HG02943 (cell line): ENCODE measurements at regions not wholly inside any gene's neighbourhood (a gene's known extent, or its start where the extent isn't known, plus 50 kb on each side); places are given as distances from the start of the nearest gene placed in this dataset.
"Not testable (repeated sequence)": the region's sequence is repeated elsewhere in the genome, so short reads cannot be mapped to it uniquely, and the experiment has no call there.

Experiments
- ATAC-seq: cut with Tn5 transposase; IDR thresholded peaks from one replicate; pipeline ENCODE4 v1.9.1; 2021; ENCODE audit warnings: mild to moderate bottlenecking, low read depth, moderate library complexity; ENCODE audit not compliant: unreplicated experiment

DNA sequence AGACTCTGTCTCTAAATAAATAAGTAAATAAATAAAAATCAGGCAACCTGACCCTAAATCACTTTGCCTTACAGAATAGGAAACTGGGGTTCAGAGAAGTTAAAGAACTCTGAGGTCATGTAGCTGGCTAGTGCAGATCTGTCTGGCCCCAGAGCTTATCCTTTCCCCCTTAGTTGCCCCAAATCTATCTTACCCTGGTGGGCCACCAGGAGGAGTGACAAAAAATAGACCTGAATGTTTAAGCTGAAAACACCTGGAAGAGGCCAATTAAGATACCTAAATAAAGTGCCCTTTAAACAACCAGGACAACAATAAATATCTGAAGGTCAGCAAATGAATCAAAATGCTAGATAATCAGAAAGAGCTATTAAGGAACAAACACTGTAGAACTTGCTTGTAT is 59.7 kb downstream of the TEX35 start:
- no peak for ATAC-seq

DNA sequence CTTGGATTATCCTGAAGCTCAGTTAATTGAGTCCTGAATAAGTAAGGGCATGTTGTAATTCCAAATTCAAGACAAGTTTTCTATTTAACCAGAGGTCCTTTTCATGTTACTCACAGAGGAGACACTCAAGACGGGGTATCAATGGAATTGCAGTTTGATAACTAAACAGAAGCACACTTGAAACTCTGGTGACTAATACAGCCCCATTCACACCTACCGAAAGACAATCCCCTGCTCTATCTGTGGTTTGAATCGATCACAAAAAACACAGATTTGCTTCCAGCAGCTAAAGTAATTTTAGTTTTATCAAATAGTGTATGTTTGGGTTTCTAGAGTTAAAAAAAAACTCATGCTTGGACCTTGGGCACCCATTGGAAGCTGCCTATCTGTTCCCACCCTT is 60.4 kb downstream of the TEX35 start:
- ATAC-seq, result no peak

GRCh38 chr1:178574345-178574744 is 61.4 kb downstream of the TEX35 start:
- no peak for ATAC-seq

DNA sequence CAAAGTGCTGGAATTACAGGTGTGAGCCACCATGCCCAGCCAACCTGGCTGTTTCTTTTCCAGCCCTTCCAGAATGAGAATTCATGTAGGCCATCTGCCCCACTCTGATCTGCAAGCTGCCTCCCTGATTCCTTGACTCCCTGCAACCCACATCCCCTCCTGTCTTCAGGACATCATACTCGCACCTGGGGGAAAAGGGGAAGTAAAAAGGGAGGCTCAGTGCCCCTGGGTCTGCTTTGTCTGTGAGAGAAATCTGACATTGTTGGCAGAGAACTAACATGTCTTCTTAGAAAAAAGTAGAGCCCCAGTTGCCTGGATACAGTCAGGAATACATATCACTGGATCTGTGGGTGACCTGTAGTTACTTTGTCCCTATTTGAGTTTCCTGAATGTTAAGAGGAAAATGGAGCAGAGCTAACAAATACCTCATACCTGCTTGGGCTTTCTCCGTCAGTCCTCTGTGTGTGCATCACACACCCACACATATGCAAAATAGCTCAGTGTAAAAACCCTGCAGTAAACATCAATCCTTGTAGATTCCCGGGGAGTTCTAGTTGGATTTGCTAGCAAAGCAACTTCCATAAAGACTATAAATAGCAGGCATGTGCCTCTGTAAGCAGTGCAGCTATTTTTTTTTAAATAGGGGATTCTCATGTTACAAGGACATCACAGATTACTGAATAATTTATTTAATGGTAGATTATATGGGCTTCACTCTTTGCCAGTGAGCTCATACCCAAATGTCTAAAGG is 62.9 kb downstream of the TEX35 start:
- no peak for ATAC-seq

GRCh38 chr1:178576841-178577240 is 63.9 kb downstream of the TEX35 start:
- ATAC-seq, result no peak

DNA sequence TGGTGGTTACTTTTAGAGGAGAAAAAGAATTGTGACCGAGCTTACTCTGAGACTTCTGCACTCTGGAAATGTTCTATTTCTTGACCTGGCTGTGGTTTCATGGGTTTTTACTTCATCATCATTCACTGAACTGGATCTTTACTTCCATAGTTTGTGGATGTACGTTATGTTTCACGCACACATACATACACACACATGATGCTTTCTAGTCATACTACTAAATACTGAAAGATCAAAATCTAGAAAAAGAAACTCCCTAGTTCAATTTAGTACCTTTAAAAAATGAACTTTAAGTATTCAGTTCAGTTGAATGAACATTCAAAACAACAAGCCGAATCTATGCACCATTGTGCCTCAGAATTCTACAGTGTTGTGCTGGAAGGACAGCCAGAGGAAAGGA is 65.0 kb downstream of the TEX35 start:
- no peak for ATAC-seq

GRCh38 chr1:178578541-178578940 is 65.6 kb downstream of the TEX35 start:
- no peak for ATAC-seq

GRCh38 chr1:178579095-178579494 is 66.2 kb downstream of the TEX35 start:
- ATAC-seq, result no peak

- ATAC-seq, result peak; percentile 50
Measured at GRCh38 chr1:178579562-178579961, 66.7 kb downstream of the TEX35 start.

- ATAC-seq, result no peak
Measured at GRCh38 chr1:178580096-178580495, 67.2 kb downstream of the TEX35 start.

DNA sequence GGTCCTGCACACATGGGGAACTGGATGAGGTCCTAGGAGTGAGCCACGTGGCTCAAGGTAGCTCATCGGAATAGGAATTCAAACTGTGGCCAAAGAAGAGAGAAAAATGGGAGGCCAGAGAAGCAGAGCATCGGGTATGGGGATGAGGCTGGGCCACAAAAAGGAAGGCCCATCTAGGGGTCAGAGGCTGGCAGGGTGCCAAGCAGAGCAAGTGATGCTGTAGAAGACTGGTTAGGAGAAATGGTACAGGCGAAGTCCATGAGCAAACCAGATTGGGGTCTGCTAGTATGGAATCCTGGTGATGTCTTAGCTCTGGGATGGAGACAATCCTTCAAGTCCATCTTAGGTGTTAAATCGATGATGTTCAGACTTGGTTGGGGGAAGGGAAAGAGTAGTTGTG is 68.0 kb downstream of the TEX35 start:
- peak; percentile 1 for ATAC-seq

DNA sequence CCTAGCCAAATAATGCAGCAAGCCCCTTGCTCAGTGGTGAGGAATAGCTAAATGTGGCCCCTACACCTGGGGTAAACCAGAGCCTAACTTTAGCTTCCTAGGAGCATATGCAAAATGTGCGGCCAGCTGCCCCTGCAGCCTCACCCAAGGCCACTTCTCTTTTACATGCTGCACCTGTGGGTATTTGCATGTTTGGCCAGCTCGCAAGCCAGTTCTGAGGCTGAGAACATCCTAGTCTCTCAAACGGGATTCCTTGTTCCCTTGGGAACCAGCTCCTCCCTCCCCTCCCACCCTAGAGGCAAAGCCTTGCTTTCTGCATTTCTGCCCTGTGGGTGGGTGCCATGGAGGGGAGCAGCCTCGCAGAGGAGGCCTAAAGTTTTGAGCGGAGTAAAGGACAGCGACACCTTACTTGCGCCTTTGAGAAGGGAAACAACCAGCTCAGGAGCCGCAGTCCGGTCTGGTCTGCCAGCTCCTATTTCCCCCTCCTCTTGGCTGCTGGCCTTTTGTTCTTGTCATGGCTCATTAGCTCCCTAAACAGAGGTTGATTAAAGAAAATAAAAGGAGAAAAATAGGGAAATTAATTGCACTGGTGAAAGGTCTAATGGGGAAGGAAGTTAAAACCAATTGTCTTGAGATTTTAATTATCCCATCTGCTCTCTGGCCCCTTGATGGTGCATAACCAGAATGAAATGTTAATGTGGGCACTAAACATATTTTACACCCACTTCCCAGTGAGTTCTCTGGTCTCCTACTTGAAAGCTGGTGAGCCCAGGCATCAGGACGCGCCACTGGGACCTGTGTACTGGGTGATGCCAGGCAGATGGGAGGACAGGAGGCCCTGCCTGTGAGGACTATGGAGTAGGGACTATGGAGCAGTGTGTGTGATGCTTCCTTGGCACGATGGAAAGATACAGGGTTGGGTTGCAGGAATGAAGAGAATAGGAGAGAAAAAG is 68.7 kb downstream of the TEX35 start:
- peak; percentile 78 for ATAC-seq

- ATAC-seq, result no peak
Measured at GRCh38 chr1:178587096-178587495, 74.2 kb downstream of the TEX35 start.

DNA sequence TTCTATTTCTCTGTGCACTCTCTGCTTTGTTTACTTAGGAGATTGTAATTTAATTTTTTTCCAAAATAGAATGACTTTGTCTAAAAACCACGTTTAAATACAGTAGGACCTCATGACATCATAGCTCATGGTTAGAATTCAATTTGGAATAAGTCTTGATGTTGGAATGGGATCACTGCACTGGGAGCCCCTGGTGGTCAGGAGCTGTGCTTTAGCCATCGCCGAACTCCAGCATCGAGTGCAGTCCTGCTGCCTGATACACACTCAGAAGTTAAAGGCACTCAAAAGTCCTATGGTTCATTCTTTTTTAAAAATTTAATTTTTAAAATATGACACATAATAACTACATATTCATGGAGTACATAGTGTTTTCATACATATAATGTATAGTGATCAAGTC is 75.1 kb downstream of the TEX35 start:
- no peak for ATAC-seq

DNA sequence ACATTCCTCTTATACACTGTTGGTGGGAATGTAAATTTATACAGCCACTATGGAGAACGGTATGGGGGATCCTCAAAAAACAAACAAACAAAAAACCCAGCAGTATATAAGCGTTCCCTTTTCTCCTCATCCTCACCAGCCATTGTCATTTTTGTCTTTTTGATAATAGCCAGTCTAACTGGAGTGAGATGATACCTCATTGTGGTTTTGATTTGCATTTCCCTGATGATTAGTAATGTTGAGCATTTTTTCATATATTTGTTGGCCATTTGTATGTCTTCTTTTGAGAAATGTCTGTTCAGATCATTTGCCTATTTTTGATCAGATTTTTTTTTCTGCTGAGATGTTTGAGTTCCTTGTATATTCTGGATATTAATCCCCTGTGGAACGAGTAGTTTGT is 76.1 kb downstream of the TEX35 start:
- not testable (repeated sequence) for ATAC-seq

DNA sequence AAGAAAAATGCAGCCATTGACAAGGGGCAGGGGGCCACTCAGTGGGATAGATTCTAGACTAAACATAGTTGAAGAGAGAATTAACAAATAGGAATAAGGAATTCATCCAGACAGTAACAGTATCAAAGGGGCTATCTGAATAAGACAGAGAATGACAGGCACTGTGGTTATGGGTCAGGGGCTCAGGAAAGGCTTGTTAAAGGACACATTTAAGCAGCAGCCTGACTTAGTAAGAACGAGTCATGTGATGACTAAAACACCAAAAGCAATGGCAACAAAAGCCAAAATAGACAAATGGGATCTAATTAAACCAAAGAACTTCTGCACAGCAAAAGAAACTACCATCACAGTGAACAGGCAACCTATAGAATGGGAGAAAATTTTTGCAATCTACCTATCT is 78.9 kb downstream of the TEX35 start:
- not testable (repeated sequence) for ATAC-seq

- no peak for ATAC-seq
Measured at GRCh38 chr1:178593515-178593914, 80.6 kb downstream of the TEX35 start.

GRCh38 chr1:178594133-178594532 is 81.2 kb downstream of the TEX35 start:
- ATAC-seq, result no peak

- no peak for ATAC-seq
Measured at GRCh38 chr1:178595491-178595890, 82.6 kb downstream of the TEX35 start.

GRCh38 chr1:178599087-178599486 is 86.2 kb downstream of the TEX35 start:
- ATAC-seq, result no peak

DNA sequence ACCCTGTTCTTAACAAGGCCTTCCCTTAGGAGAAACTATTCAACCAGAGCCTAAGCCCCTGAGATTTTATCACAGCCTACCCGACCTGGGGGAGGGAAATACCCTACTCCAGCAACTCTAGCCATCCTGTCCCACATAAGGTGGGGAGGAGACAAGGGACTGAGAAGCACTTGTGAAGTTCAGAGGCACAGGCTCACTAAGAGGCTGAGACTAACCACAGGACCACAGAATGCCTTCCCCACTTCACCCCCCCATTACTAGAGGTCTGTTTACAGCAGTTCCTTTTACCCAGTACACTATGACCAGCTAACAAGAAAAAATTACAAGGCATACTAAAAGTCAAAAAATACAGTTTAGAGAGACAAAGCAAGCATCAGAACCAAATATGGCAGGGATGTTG is 86.8 kb downstream of the TEX35 start:
- peak; percentile 59 for ATAC-seq

GRCh38 chr1:178603926-178604325 is 91.0 kb downstream of the TEX35 start:
- no peak for ATAC-seq
